ENCODE measurements at regions not wholly inside any gene's neighbourhood (a gene's known extent, or its start where the extent isn't known, plus 50 kb on each side); places are given as distances from the start of the nearest gene placed in this dataset.

DNA sequence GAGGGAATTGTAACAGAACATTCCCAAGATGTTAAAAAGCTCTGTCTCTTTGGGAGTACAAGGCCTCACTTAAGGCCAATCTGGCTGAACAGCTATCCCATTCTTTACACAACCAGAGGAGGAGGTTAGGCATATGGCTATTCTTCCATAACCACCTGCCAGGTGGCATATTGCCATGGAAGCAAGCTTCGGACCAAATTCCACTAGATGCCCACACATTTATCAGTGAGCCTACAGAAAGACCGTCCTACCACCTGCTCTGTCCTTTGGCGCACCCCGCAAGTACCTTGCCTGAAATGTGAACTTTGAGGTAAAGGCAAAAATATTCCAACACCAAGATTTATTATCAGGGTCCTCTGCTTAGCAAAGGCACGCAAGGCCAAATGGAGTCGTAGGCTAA is 519.9 kb upstream of the TNP1 start:
- DNase-seq = no peak
- H3K4me3 Mint-ChIP-seq = no peak overlapping the region
- Histone ChIP-seq H3K4me3 (replicated peaks in 1 of 3; ENCODE audit: low read depth in 2 of 3, low read length in 3 of 3) (no peak overlapping the region), H3K9me3 (replicated peaks in 1 of 2; ENCODE audit: control insufficient read depth in 1 of 2, insufficient read depth in 1 of 2, low read length in 2 of 2) (no peaks in the 10 kb centered on the region), H3K27ac (ENCODE audit: low read depth in 1 of 2, low read length in 2 of 2) (no peak overlapping the region), H3K27me3 (ENCODE audit: control insufficient read depth in 2 of 2, insufficient read depth in 2 of 2, low read length in 2 of 2) (peaks cover 0 to 8% of the 10 kb centered on the region in 2 donors), H3K36me3 (replicated peaks in 1 of 2; ENCODE audit: control insufficient read depth in 1 of 2, insufficient read depth in 2 of 2, low read length in 2 of 2) (no peaks in the 10 kb centered on the region), H3K4me1 (ENCODE audit: control insufficient read depth in 1 of 2, insufficient read depth in 2 of 2, low read length in 2 of 2) (peaks cover 0 to 2% of the 10 kb centered on the region in 2 donors), H3K79me2 (ENCODE audit: insufficient read depth, low read length) (no peaks in the 10 kb centered on the region), H4K20me1 (ENCODE audit: insufficient read depth, low read length) (no peaks in the 10 kb centered on the region), H2AFZ (ENCODE audit: insufficient read depth, low read depth, low read length, poor library complexity, severe bottlenecking) (no peak overlapping the region), H3K4me2 (replicated peaks; ENCODE audit: extremely low read depth, low read length, poor library complexity, severe bottlenecking) (no peak overlapping the region), H3K9ac (ENCODE audit: insufficient read depth, low read length, poor library complexity, severe bottlenecking) (no peak overlapping the region)
- H3K27ac Mint-ChIP-seq = no peak overlapping the region
- no peaks in the 10 kb centered on the region for H3K36me3 Mint-ChIP-seq
- H3K4me1 Mint-ChIP-seq = peaks cover 2% of the 10 kb centered on the region
- H3K27me3 Mint-ChIP-seq (ENCODE audit: low read depth in 3 of 3) = peaks cover 2 to 15% (median 8%) of the 10 kb centered on the region in 3 donors
- TF ChIP-seq, protein P1, sequence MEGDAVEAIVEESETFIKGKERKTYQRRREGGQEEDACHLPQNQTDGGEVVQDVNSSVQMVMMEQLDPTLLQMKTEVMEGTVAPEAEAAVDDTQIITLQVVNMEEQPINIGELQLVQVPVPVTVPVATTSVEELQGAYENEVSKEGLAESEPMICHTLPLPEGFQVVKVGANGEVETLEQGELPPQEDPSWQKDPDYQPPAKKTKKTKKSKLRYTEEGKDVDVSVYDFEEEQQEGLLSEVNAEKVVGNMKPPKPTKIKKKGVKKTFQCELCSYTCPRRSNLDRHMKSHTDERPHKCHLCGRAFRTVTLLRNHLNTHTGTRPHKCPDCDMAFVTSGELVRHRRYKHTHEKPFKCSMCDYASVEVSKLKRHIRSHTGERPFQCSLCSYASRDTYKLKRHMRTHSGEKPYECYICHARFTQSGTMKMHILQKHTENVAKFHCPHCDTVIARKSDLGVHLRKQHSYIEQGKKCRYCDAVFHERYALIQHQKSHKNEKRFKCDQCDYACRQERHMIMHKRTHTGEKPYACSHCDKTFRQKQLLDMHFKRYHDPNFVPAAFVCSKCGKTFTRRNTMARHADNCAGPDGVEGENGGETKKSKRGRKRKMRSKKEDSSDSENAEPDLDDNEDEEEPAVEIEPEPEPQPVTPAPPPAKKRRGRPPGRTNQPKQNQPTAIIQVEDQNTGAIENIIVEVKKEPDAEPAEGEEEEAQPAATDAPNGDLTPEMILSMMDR (IDR thresholded peaks at IDR 0.05) = no peak
- H3K9me3 Mint-ChIP-seq = peaks cover 0 to 10% (median 3%) of the 10 kb centered on the region in 7 donors
- no CpG with 5 or more reads among the region's 6 CpGs for WGBS (ENCODE audit: insufficient coverage)
- intact Hi-C loops (cut with micrococcal nuclease) = no loop called here

DNA sequence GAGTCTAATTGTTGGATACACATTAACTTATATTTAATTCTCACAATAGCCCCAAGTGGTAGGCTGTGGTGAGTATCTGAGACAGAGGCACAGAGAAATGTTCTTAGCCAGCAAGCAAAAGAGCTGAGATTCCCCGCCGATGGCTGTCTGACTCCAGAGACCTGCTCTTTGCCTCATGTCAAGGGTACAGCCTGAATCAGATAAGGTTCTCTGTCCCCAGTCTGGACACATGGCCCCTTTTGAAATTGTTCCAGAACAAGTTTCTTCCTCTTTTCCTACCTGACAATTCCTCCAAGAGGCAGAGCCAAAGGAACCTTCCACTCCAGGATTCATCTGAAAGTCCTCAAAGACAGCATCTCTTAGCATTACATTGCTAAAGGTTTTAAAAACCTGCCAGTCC is 512.9 kb upstream of the TNP1 start:
- Histone ChIP-seq H3K4me3 (replicated peaks in 1 of 3; ENCODE audit: low read depth in 2 of 3, low read length in 3 of 3) (no peak overlapping the region), H3K79me2 (ENCODE audit: insufficient read depth, low read length) (no peaks in the 10 kb centered on the region), H3K4me1 (ENCODE audit: control insufficient read depth in 1 of 2, insufficient read depth in 2 of 2, low read length in 2 of 2) (peaks cover 0 to 3% of the 10 kb centered on the region in 2 donors), H3K9ac (ENCODE audit: insufficient read depth, low read length, poor library complexity, severe bottlenecking) (no peak overlapping the region), H2AFZ (ENCODE audit: insufficient read depth, low read depth, low read length, poor library complexity, severe bottlenecking) (no peak overlapping the region), H3K36me3 (replicated peaks in 1 of 2; ENCODE audit: control insufficient read depth in 1 of 2, insufficient read depth in 2 of 2, low read length in 2 of 2) (no peaks in the 10 kb centered on the region), H3K4me2 (replicated peaks; ENCODE audit: extremely low read depth, low read length, poor library complexity, severe bottlenecking) (no peak overlapping the region), H4K20me1 (ENCODE audit: insufficient read depth, low read length) (no peaks in the 10 kb centered on the region), H3K9me3 (replicated peaks in 1 of 2; ENCODE audit: control insufficient read depth in 1 of 2, insufficient read depth in 1 of 2, low read length in 2 of 2) (no peaks in the 10 kb centered on the region), H3K27ac (ENCODE audit: low read depth in 1 of 2, low read length in 2 of 2) (no peak overlapping the region), H3K27me3 (ENCODE audit: control insufficient read depth in 2 of 2, insufficient read depth in 2 of 2, low read length in 2 of 2) (no peaks in the 10 kb centered on the region)
- intact Hi-C loops (cut with micrococcal nuclease) = no loop called here
- DNase-seq = no peak
- Mint-ChIP-seq H3K27me3 (ENCODE audit: low read depth in 3 of 3) (peaks cover 8 to 9% (median 8%) of the 10 kb centered on the region in 3 donors), H3K27ac (no peak overlapping the region), H3K4me3 (no peak overlapping the region), H3K9me3 (peaks cover 0 to 3% (median 0%) of the 10 kb centered on the region in 7 donors), H3K36me3 (peaks cover 0 to 2% of the 10 kb centered on the region in 2 donors), H3K4me1 (peaks cover 8% of the 10 kb centered on the region)
- 83% methylated on average over 2 of the region's 2 CpGs for WGBS (ENCODE audit: insufficient coverage)
- TF ChIP-seq, protein P1 (IDR thresholded peaks at IDR 0.05) = no peak

All from CD14-positive monocyte (primary cell).